Retinal pigment epithelial cell (primary cell): ENCODE measurements at regions not wholly inside any gene's neighbourhood (a gene's known extent, or its start where the extent isn't known, plus 50 kb on each side); places are given as distances from the start of the nearest gene placed in this dataset.

ENCODE experiments used
- DNase-seq: peaks from one replicate; pipeline ENCODE4 v3.0.0-alpha.2; 2010; ENCODE audit warnings: low read depth
- H3K4me3 ChIP-seq: 2 replicates; pipeline ENCODE4 v1.5.1; 2011; ENCODE audit warnings: mild to moderate bottlenecking, low read length, control low read depth, moderate library complexity
- TF ChIP-seq, protein P1 (sequence below): conservative IDR thresholded peaks from 2 replicates; pipeline ENCODE4 v1.5.1; 2011; ENCODE audit warnings: low read depth, low read length, control low read depth, inconsistent platforms

GRCh38 chr16:65934443-65934842 is 432.0 kb upstream of the CDH5 start:
- TF ChIP-seq, protein P1, sequence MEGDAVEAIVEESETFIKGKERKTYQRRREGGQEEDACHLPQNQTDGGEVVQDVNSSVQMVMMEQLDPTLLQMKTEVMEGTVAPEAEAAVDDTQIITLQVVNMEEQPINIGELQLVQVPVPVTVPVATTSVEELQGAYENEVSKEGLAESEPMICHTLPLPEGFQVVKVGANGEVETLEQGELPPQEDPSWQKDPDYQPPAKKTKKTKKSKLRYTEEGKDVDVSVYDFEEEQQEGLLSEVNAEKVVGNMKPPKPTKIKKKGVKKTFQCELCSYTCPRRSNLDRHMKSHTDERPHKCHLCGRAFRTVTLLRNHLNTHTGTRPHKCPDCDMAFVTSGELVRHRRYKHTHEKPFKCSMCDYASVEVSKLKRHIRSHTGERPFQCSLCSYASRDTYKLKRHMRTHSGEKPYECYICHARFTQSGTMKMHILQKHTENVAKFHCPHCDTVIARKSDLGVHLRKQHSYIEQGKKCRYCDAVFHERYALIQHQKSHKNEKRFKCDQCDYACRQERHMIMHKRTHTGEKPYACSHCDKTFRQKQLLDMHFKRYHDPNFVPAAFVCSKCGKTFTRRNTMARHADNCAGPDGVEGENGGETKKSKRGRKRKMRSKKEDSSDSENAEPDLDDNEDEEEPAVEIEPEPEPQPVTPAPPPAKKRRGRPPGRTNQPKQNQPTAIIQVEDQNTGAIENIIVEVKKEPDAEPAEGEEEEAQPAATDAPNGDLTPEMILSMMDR = no peak
- H3K4me3 ChIP-seq = no peak overlapping the region
- no peak for DNase-seq

- no peak for DNase-seq
- TF ChIP-seq, protein P1 = no peak
- H3K4me3 ChIP-seq = no peak overlapping the region
These were observed 432.8 kb upstream of the CDH5 start for GRCh38 chr16:65933703-65934102.

DNA sequence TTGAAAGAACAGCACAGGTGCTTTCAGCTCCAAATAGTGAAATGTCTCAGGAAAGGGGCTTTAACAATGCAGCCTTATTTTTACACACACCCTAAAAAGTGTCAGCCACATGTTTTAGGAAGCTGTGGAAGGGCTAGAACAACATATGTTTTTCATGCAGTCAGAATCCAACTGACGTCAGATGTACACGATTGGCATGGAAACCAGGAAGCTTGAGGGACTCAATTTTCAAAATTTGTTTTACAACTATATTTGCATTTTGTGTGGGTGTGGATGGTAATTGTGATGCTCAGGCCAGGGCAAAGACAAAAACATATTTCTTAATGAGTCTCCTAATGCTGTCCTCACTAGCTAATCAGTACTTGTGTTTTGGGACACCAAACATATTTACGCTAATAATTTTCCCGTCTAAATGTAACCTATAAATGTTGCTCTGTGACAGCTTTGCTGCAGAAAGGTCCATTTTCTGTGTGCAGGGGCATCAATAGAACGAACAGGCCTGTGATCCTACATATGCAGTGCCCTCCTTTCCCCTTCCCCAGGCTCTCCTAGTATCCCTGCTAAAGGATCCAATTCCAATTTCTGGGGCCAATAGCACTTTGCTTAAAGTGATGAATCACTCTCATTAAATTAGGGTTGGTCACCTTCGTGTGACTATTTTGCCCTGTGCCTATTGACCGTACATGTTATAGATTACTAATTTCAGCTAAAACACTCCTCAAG is 434.0 kb upstream of the CDH5 start:
- TF ChIP-seq, protein P1 = no peak
- DNase-seq = no peak
- no peak overlapping the region for H3K4me3 ChIP-seq

DNA sequence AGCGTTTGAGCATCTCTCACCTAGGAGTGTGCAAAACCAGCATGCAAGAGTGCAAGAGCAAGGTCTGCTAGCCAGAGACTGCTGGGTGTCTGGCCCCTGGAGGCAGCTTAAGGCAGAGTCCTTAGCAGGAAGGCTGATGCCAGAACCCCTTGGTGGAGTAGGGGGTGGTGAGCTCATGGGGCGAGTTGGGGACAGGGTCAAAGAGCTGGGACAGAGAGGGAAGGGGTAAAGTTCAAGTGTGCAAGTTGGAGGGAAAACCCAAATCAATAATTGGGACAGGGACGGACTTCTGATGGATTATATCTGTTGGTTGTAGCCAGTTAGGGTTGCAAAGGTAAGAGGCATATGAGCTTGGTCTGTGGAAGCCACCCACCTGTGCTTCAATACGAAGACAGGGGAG is 443.6 kb upstream of the CDH5 start:
- TF ChIP-seq, protein P1 = no peak
- H3K4me3 ChIP-seq = no peak overlapping the region
- DNase-seq = no peak

DNA sequence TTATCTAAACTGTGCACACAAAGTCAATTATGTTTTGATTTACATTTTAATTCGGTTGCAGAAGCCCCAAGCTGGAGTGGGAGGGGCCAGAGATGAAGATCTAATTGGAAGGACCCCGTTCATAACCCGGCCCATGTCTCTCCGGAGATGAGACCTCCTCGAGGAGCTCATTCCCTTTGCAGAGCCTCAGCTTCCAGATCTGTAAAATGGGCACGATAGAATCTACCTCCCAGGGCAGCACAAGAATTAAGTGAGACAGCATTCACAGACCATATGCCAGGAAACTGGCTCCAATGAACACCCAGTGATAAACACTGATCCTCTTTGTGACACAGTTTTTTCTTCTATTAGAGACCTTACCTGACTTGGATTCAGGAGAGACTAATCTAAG is 446.5 kb upstream of the CDH5 start:
- no peak for DNase-seq
- no peak overlapping the region for H3K4me3 ChIP-seq
- TF ChIP-seq, protein P1 = no peak

- DNase-seq = no peak
- H3K4me3 ChIP-seq = no peak overlapping the region
- TF ChIP-seq, protein P1 = no peak
These were observed 447.1 kb upstream of the CDH5 start for GRCh38 chr16:65919145-65919985.
